AG10803 (cell line): ENCODE measurements at regions not wholly inside any gene's neighbourhood (a gene's known extent, or its start where the extent isn't known, plus 50 kb on each side); places are given as distances from the start of the nearest gene placed in this dataset.

Experiments used
- DNase-seq: peaks from one replicate; pipeline ENCODE4 v3.0.0; 2010; ENCODE audit warnings: low read depth
- H3K4me3 ChIP-seq: 2 replicates; pipeline ENCODE4 v1.5.1; 2011; ENCODE audit warnings: mild to moderate bottlenecking, low read length, control low read depth
- TF ChIP-seq, protein P1 (sequence below): conservative IDR thresholded peaks from 2 replicates; pipeline ENCODE4 v1.5.1; 2011; ENCODE audit warnings: mild to moderate bottlenecking, low read length, control low read depth, inconsistent platforms

DNA sequence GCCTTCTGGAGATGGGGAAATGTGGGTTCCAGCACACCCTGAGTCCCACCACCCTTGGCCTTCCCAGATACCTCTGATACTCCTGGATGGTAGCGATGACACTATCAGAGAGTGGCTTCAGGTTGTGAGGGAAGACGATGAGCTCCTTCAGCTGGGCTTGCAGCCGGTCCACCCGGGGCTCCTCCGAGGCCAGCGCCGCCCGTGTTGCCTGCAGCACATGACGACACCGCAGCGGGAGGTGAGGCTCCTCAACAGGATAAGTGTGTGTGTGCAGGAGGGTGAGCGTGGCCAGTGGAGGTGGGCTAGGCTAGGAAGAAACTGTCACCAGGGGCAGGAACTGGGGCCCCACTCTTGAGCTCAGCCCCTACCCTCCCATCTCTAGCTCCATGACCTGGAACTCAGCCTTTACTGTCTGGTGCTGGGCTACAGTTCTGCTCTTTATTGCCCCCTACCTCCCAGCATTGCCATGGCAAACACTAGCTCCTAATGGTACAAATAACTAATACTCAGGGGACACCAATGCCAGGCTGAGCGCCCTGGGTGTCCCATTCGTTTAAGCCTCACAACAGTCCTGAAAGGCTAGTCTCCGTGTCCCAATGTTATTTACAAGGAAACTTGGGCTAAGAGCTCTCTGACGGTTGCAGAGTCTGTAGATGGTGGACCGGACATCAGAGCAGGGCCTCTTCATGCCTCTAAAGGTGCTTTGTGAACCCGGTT, 64.1 kb downstream of the SYNE3 start:
- DNase-seq = no peak
- TF ChIP-seq, protein P1, sequence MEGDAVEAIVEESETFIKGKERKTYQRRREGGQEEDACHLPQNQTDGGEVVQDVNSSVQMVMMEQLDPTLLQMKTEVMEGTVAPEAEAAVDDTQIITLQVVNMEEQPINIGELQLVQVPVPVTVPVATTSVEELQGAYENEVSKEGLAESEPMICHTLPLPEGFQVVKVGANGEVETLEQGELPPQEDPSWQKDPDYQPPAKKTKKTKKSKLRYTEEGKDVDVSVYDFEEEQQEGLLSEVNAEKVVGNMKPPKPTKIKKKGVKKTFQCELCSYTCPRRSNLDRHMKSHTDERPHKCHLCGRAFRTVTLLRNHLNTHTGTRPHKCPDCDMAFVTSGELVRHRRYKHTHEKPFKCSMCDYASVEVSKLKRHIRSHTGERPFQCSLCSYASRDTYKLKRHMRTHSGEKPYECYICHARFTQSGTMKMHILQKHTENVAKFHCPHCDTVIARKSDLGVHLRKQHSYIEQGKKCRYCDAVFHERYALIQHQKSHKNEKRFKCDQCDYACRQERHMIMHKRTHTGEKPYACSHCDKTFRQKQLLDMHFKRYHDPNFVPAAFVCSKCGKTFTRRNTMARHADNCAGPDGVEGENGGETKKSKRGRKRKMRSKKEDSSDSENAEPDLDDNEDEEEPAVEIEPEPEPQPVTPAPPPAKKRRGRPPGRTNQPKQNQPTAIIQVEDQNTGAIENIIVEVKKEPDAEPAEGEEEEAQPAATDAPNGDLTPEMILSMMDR = peak; percentile 54
- H3K4me3 ChIP-seq = no peak overlapping the region

DNA sequence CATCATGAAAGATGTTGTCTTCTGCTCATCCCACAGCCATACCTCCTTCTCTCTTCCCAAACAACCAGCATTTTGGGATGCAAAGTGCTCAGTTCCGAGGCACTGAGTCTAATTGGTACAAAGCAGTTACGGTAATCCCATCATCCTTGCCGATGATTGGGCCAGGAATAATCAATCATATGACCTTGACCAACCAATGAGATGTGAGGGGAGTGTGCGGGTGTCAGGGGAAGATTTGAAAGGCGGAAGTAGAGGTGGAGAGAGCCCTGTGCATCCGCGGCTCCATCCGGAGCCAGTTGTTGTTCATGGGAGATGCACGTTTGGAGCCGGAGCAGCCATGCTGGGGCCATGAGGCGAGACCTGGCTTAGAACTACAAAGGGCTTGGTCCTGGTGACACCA, 67.3 kb downstream of the SYNE3 start:
- no peak overlapping the region for H3K4me3 ChIP-seq
- TF ChIP-seq, protein P1 = no peak
- DNase-seq = no peak

DNA sequence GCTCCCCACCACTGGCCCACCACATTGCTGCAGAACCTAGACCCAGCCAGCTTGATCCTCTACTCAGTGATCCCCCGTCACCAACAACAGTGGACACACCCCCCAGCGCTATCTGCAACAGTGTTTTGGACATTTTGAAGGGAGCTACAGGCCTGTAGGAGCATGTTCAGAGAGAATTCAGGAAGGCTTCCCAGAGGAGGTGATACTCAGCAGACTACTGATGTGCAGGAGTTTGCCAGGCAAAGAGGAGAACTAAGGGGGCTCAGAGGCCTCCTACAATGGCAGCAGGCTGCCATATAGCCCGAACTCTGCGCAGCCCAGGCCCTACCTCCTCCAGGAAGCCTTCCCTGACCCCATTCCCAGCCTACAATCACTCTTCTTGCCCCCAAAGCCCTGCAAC, 70.0 kb downstream of the SYNE3 start:
- no peak overlapping the region for H3K4me3 ChIP-seq
- no peak for DNase-seq
- TF ChIP-seq, protein P1 = no peak

DNA sequence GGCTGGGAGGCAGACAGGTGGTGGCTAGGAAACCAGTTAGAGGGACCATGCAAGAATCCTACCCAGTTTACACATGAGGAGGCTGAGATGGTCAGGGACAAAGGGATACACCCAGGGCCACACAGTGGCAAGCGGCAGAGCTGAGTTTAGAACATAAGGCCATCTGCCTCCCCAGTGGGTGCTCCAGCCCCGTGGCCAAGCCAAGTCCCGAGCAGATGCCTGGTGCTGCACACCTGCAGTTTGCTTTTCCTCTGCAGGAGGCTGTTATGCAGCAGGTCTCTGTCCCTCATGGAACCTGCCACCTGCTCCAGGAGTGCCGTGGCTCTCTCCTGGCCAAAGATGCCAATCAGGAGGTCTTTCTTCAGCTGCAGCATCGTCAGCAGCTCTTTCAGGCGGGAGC, 70.8 kb downstream of the SYNE3 start:
- DNase-seq = no peak

DNA sequence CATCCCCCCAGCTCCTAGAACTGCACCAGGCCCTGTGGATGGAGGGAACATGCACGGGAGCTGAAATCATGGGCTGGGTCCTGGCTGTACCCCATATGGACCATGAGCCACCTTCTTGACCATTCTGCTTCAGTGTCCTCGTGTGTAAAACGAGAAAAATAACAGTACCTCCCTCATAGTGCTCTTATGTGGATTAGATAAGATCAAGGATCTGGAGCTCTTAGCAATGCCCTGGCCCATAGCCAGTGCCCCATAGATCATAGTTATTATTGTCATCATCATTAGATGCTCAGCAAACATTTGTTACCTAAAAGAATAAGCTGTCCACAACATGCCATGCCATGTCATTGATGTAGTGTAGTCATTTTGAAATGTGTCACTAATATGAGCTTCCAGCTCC, 71.3 kb downstream of the SYNE3 start:
- no peak overlapping the region for H3K4me3 ChIP-seq
- DNase-seq = no peak
- TF ChIP-seq, protein P1 = no peak

More for the DNA sequence above, 70.8 kb downstream of the SYNE3 start:
- no peak overlapping the region for H3K4me3 ChIP-seq
- TF ChIP-seq, protein P1 = no peak

DNA sequence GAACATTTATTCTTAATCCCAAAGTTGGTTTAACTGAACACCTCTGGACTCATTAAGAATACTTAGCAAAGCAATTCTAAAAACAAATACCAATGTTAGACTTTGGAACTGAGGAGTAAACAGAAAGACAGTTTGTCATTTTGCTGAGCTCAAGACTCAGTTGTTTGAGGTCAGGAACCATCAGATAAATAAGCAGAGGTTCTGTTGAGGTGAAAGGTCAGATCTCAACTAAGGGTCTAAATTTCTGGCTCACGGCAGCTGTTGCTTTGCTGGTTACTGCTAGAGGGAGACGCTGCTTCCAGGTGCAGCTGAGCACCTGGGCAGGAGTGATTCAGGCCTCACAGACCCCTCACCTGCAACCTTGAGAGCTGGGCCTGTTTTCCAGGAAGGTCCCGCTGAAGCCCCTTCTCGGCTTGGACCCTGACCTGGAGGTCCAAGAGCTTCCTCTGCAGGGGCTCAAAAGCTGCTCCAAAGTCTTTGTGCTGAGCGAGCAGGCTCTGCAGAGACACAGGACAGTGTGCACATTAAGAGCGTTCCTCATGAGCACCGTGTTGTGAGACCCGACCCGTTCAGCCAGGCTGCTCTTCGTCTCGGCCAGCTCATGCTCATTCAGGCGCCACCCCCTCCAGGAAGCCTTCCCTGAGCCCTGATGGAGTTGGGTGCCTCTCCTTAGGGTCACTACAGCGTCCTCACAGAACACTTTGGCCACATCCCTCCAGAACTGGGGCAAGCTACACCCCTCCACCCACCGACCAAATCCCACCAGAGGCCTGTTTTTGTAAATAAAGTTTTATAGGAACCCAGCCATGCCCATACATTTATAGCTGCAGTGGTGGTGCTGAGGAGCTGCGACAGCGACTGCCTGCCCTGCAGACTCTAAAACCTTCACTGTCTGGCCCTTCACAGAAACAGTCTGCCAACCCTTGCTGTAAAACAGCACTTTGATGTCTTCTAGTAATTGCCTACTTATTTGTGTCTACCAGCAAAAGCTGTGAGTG, 72.0 kb downstream of the SYNE3 start:
- no peak for DNase-seq
- TF ChIP-seq, protein P1 = no peak
- no peak overlapping the region for H3K4me3 ChIP-seq
